ENCODE measurements at regions not wholly inside any gene's neighbourhood (a gene's known extent, or its start where the extent isn't known, plus 50 kb on each side); places are given as distances from the start of the nearest gene placed in this dataset.

DNA sequence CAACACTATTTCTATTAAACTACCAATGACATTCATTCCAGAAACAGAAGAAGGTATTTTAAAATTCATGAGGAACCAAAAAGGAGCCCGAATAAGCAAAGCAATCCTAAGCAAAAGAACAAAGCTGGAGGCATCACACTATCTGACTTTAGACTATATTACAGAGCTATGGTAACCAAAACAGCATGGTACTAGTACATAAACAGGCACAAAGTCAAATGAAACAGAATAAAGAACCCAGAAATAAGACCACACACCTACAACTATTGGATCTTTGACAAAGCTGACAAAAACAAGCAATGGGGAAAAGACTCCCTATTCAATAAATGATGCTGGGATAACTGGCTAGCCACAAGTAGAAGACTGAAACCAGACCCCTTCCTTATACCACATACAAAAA is 122.3 kb downstream of the ITIH6 start:
- TF ChIP-seq, protein P1, sequence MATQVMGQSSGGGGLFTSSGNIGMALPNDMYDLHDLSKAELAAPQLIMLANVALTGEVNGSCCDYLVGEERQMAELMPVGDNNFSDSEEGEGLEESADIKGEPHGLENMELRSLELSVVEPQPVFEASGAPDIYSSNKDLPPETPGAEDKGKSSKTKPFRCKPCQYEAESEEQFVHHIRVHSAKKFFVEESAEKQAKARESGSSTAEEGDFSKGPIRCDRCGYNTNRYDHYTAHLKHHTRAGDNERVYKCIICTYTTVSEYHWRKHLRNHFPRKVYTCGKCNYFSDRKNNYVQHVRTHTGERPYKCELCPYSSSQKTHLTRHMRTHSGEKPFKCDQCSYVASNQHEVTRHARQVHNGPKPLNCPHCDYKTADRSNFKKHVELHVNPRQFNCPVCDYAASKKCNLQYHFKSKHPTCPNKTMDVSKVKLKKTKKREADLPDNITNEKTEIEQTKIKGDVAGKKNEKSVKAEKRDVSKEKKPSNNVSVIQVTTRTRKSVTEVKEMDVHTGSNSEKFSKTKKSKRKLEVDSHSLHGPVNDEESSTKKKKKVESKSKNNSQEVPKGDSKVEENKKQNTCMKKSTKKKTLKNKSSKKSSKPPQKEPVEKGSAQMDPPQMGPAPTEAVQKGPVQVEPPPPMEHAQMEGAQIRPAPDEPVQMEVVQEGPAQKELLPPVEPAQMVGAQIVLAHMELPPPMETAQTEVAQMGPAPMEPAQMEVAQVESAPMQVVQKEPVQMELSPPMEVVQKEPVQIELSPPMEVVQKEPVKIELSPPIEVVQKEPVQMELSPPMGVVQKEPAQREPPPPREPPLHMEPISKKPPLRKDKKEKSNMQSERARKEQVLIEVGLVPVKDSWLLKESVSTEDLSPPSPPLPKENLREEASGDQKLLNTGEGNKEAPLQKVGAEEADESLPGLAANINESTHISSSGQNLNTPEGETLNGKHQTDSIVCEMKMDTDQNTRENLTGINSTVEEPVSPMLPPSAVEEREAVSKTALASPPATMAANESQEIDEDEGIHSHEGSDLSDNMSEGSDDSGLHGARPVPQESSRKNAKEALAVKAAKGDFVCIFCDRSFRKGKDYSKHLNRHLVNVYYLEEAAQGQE (IDR thresholded peaks at IDR 0.05; ENCODE audit: insufficient read depth in 1 of 2, low read depth in 2 of 2, low read length in 2 of 2) = no peak
- no peak for TF ChIP-seq FOXP2 (optimal IDR thresholded peaks at IDR 0.05; ENCODE audit: borderline replicate concordance, extremely low read depth, extremely low read length, insufficient read depth)
- no peak for TF ChIP-seq SIN3A (IDR thresholded peaks at IDR 0.05; ENCODE audit: borderline replicate concordance, insufficient read depth, low read length)
- TF ChIP-seq POLR2AphosphoS5 (IDR thresholded peaks at IDR 0.05; ENCODE audit: low read depth, low read length) = no peak
- no peak for TF ChIP-seq TAF1 (IDR thresholded peaks at IDR 0.05; ENCODE audit: borderline replicate concordance, insufficient read depth, low read length)

DNA sequence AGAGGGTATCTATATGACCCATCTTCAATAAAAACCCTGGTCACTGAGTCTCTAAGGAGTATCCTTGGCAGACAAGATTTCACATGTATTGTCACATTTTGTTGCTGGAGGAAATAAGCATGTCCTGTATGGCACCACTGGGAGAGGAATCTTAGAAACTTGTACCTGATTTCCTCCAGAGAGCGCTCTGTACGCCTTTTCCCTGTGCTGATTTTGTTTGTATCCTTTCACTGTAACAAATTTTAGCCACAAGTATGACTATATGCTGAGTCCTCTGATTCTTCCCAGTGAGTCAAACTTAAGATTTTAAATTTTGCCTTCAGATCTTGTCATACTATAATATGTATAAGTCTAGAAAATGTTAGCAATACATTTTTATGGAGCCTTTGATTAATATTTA is 102.8 kb downstream of the ITIH6 start:
- no peak for TF ChIP-seq POLR2AphosphoS5 (IDR thresholded peaks at IDR 0.05; ENCODE audit: low read depth, low read length)
- no peak for TF ChIP-seq TAF1 (IDR thresholded peaks at IDR 0.05; ENCODE audit: borderline replicate concordance, insufficient read depth, low read length)

DNA sequence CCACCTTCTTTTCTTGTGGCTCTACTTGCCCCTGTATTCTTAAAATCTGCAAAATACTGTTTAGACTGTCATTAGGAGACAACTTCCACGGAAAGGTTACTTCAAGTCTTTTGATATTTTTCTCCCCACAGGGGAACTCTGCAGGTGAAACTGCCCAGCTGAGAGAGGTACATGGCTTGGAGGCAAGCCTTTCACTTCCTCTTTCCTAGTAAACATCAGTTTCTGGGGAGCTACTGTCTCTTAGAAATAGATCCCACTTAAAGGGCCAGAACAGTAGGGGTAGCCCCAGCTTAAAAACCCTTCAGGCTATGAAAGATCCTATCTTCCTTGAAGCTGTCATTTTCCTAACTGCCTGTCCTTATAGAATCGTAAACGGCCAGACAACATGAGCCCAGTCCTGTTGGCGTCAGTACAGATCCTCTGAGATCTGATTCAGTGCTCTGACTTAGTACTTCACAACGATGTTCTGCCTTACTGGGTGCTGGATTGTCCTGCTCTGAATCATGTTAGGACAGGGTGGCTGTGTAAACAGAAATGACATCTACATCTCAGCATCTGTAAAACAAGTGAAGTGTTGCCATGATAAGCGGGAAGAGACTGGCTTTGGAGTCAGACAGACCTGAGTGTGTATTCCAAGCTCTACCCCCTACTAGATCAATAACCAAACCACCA is 102.1 kb downstream of the ITIH6 start:
- TF ChIP-seq TAF1 (IDR thresholded peaks at IDR 0.05; ENCODE audit: borderline replicate concordance, insufficient read depth, low read length) = no peak
- no peak for TF ChIP-seq SIN3A (IDR thresholded peaks at IDR 0.05; ENCODE audit: borderline replicate concordance, insufficient read depth, low read length)
- no peak for TF ChIP-seq POLR2AphosphoS5 (IDR thresholded peaks at IDR 0.05; ENCODE audit: low read depth, low read length)
- no peak for TF ChIP-seq FOXP2 (optimal IDR thresholded peaks at IDR 0.05; ENCODE audit: borderline replicate concordance, extremely low read depth, extremely low read length, insufficient read depth)
- TF ChIP-seq, protein P1 (IDR thresholded peaks at IDR 0.05; ENCODE audit: insufficient read depth in 1 of 2, low read depth in 2 of 2, low read length in 2 of 2) = no peak
